K562 (cell line): ENCODE measurements at regions not wholly inside any gene's neighbourhood (a gene's known extent, or its start where the extent isn't known, plus 50 kb on each side); places are given as distances from the start of the nearest gene placed in this dataset.
A peak's percentile ranks its signal among the peaks of the same experiment; 100 is the strongest.

Source experiments
- ATAC-seq: fragments of 200-7000 bp; cut with Tn5 transposase; 3 replicates; pipeline ENCODE4 v1.9.1; 2020; ENCODE audit warnings: moderate library complexity
- BruUV-seq: library from RNA; stranded (reverse); fragments of 400-500 nt; replicated peaks from 2 replicates; lab custom pipeline; 2021; lab: Mats Ljungman, UMichigan
- CTCF ChIA-PET: fragments of 300-600 bp; formaldehyde crosslinking; extraction: SDS; loops from one replicate; lab custom pipeline; 2021; ENCODE audit warnings: low intra/inter-chr PET ratio; lab: Yijun Ruan, JAX
- POLR2A ChIA-PET: fragments of 300-600, 350-650 bp; sonication (Branson Sonifier 250); formaldehyde crosslinking; extraction: SDS; loops from one replicate; lab custom pipeline; 2021; ENCODE audit warnings: antibody characterized with exemption, inconsistent platforms; lab: Yijun Ruan, JAX
- DNase-seq, 4 experiments: peaks; one replicate each; pipeline versions ENCODE4 v3.0.0 to v3.0.0-alpha.2; 2011 to 2018; ENCODE audit warnings: low spot score in 3 of 4, mixed read lengths in 3 of 4; ENCODE audit errors: extremely low read depth in 1 of 4
- FAIRE-seq: peaks from 2 replicates; lab custom pipeline; 2011; peaks lifted over from hg19 to GRCh38; lab: Jason Lieb, UNC
- H2AFZ ChIP-seq: 2 replicates; pipeline ENCODE4 v1.6.0; 2011; ENCODE audit warnings: low read depth, low read length, control low read depth, inconsistent platforms
- H3K27ac ChIP-seq: fragments of 200-600 bp; 3 replicates; pipeline ENCODE4 v1.8.0; 2011; ENCODE audit warnings: low read depth, mild to moderate bottlenecking, control low read depth, inconsistent platforms, low read length, moderate library complexity, mixed read lengths; ENCODE audit errors: extremely low read depth
- H3K27me3 ChIP-seq, 2 experiments: fragments of 300-600 bp in 1 of 2; 2 replicates in 1 of 2; 3 replicates in 1 of 2; pipeline versions ENCODE4 v1.6.0 to v1.8.0; 2011; ENCODE audit warnings: inconsistent platforms in 2 of 2, low read length in 2 of 2, mild to moderate bottlenecking in 1 of 2, mixed read lengths in 1 of 2, moderate library complexity in 1 of 2; ENCODE audit not compliant: control insufficient read depth in 2 of 2, insufficient read depth in 2 of 2
- H3K36me3 ChIP-seq: fragments of 300-600 bp; 3 replicates; pipeline ENCODE4 v1.8.0; 2011; ENCODE audit warnings: mild to moderate bottlenecking, low read length, inconsistent platforms; ENCODE audit not compliant: control insufficient read depth, insufficient read depth
- H3K4me1 ChIP-seq, 2 experiments: fragments of 200-600 bp in 1 of 2; replicated peaks in 1 of 2; 2 replicates in 1 of 2; 3 replicates in 1 of 2; pipeline versions ENCODE4 v1.5.1 to v1.8.0; 2011; ENCODE audit warnings: inconsistent platforms in 2 of 2, low read length in 2 of 2, mild to moderate bottlenecking in 1 of 2, mixed read lengths in 1 of 2, moderate library complexity in 1 of 2; ENCODE audit not compliant: control insufficient read depth in 2 of 2, insufficient read depth in 2 of 2
- H3K4me2 ChIP-seq: 2 replicates; pipeline ENCODE4 v1.6.1; 2011; ENCODE audit warnings: low read length, control low read depth, inconsistent platforms, mixed read lengths; ENCODE audit not compliant: insufficient read depth
- H3K4me3 ChIP-seq: fragments of 200-600 bp; sonication (generic), shearing (Covaris generic); 2 replicates; pipeline ENCODE4 v1.5.1; 2016; ENCODE audit warnings: control low read depth, inconsistent platforms
- H3K79me2 ChIP-seq: fragments of 200-600 bp; 3 replicates; pipeline ENCODE4 v1.8.0; 2011; ENCODE audit warnings: low read length, inconsistent platforms; ENCODE audit not compliant: control insufficient read depth, insufficient read depth
- H3K9ac ChIP-seq, 2 experiments: 2 replicates each; pipeline versions ENCODE4 v1.6.0 to v1.6.1; 2011; ENCODE audit warnings: low read depth in 2 of 2, low read length in 2 of 2, control low read depth in 1 of 2, inconsistent platforms in 1 of 2, mild to moderate bottlenecking in 1 of 2, mixed read lengths in 1 of 2; ENCODE audit not compliant: insufficient read depth in 1 of 2
- H3K9me1 ChIP-seq: one replicate; pipeline ENCODE4 v1.6.0; 2011; ENCODE audit warnings: inconsistent platforms, mild to moderate bottlenecking, low read length, moderate library complexity; ENCODE audit not compliant: control insufficient read depth, insufficient read depth
- H3K9me3 ChIP-seq: replicated peaks from 2 replicates; pipeline ENCODE4 v1.5.1; 2011; ENCODE audit warnings: low read depth, low read length, inconsistent platforms; ENCODE audit not compliant: control insufficient read depth, insufficient read depth
- H4K20me1 ChIP-seq: replicated peaks from 2 replicates; pipeline ENCODE4 v1.6.1; 2011; ENCODE audit warnings: low read length, inconsistent platforms, mixed read lengths; ENCODE audit not compliant: control insufficient read depth, insufficient read depth
- ATF3 ChIP-seq, 2 experiments: fragments of 450-650 bp in 1 of 2; sonication (generic) in 1 of 2; formaldehyde crosslinking in 1 of 2; IDR thresholded peaks in 1 of 2; conservative IDR thresholded peaks in 1 of 2; 2 replicates each; pipeline versions ENCODE4 v1.6.1 to v1.8.1; 2016 to 2023; ENCODE audit warnings: mild to moderate bottlenecking in 2 of 2, moderate library complexity in 2 of 2, inconsistent platforms in 1 of 2, missing genetic modification reagents in 1 of 2
- EGR1 ChIP-seq: fragments of 450-650 bp; conservative IDR thresholded peaks from 2 replicates; pipeline ENCODE4 v1.6.1; 2017; ENCODE audit warnings: mild to moderate bottlenecking
- FOSL1 ChIP-seq: fragments of 200-800 bp; sonication (Bioruptor generic); conservative IDR thresholded peaks from 2 replicates; pipeline ENCODE4 v1.6.1; 2016; ENCODE audit warnings: missing genetic modification characterization, missing compliant biosample characterization
- HCFC1 ChIP-seq: IDR thresholded peaks from 2 replicates; pipeline ENCODE4 v1.6.1; 2012; ENCODE audit warnings: low read depth, low read length, improper control_type of control experiment
- HOXB6 ChIP-seq: fragments of 250-450 bp; sonication (Bioruptor Pico); IDR thresholded peaks from 2 replicates; pipeline ENCODE4 v1.5.1; 2022; ENCODE audit warnings: mild to moderate bottlenecking, borderline replicate concordance
- JUN ChIP-seq, 2 experiments: sonication (generic) in 1 of 2; formaldehyde crosslinking in 1 of 2; IDR thresholded peaks; 2 replicates each; pipeline versions ENCODE4 v1.6.1 to v1.8.0; 2012 to 2022; ENCODE audit warnings: borderline replicate concordance in 2 of 2, mild to moderate bottlenecking in 2 of 2, improper control_type of control experiment in 1 of 2, low read depth in 1 of 2, low read length in 1 of 2, missing genetic modification reagents in 1 of 2
- JUND ChIP-seq, 2 experiments: IDR thresholded peaks; 2 replicates in 1 of 2; 3 replicates in 1 of 2; pipeline ENCODE4 v1.6.1; 2011; ENCODE audit warnings: borderline replicate concordance in 2 of 2, low read depth in 2 of 2, low read length in 2 of 2, improper control_type of control experiment in 1 of 2, missing biosample characterization in 1 of 2, missing genetic modification characterization in 1 of 2, missing genetic modification reagents in 1 of 2
- OTX1 ChIP-seq: fragments of 450-650 bp; formaldehyde crosslinking; IDR thresholded peaks from 2 replicates; pipeline ENCODE4 v1.4.0; 2022; ENCODE audit warnings: mild to moderate bottlenecking
- SMC3 ChIP-seq: conservative IDR thresholded peaks from 2 replicates; pipeline ENCODE4 v1.6.1; 2011; ENCODE audit warnings: low read depth, low read length, improper control_type of control experiment; ENCODE audit not compliant: insufficient read depth
- TEAD2 ChIP-seq: fragments of 450-650 bp; IDR thresholded peaks from 2 replicates; pipeline ENCODE4 v1.6.1; 2016; ENCODE audit warnings: missing genetic modification characterization, control low read depth, missing compliant biosample characterization
- ZNF609 ChIP-seq: sonication (generic); formaldehyde crosslinking; IDR thresholded peaks from 2 replicates; pipeline ENCODE4 v1.8.1; 2023; ENCODE audit warnings: missing genetic modification reagents, mild to moderate bottlenecking, borderline replicate concordance
- ZNF79 ChIP-seq: fragments of 250-450 bp; sonication (Bioruptor Pico); IDR thresholded peaks from 2 replicates; pipeline ENCODE4 v1.4.0; 2020; ENCODE audit warnings: low read depth, mild to moderate bottlenecking, moderate library complexity
- WGBS: fragments of 100-300 bp; shearing (Covaris generic); methylation state at CpG from one replicate; pipeline ENCODE4 v1.1.6; 2016; ENCODE audit warnings: low coverage, mixed read lengths; ENCODE audit not compliant: insufficient coverage; ENCODE audit errors: missing lambda C conversion rate; 5-methylcytosine and 5-hydroxymethylcytosine counted together
- in situ Hi-C: fragments of 300-500 bp; cut with MboI; formaldehyde crosslinking; loops from 4 replicates; pipeline ENCODE4 v1.15.0; 2018; ENCODE audit warnings: inconsistent platforms, mixed read lengths
- intact Hi-C: fragments of 100-400 bp; cut with micrococcal nuclease; formaldehyde crosslinking; loops from 2 replicates; pipeline ENCODE4 v1.14.2; 2022

GRCh38 chr6:11317885-11318771 lies 85.7 kb upstream of the NEDD9 start:
- intact Hi-C loops (no loop called here), in situ Hi-C loops (no loop called here)
- H3K9me3 ChIP-seq: no peaks in the 10 kb centered on the region; the same call in 1 of the 2 replicates
- ATAC-seq: no peak
- no peak overlapping the region for H3K9ac ChIP-seq
- BruUV-seq: no TSS peak
- no peak overlapping the region for H3K4me3 ChIP-seq
- peaks cover 0 to 4% of the 10 kb centered on the region in 2 experiments; a peak in 1 of 5 replicates for H3K27me3 ChIP-seq
- FAIRE-seq: no peak
- H3K36me3 ChIP-seq: no peaks in the 10 kb centered on the region
- no peaks in the 10 kb centered on the region for H3K9me1 ChIP-seq
- CTCF ChIA-PET: no interaction called here
- no peaks in the 10 kb centered on the region for H3K4me1 ChIP-seq
- H3K4me2 ChIP-seq: no peak overlapping the region
- 0% methylated on average over 11 of the region's 11 CpGs for WGBS
- no peak overlapping the region for H2AFZ ChIP-seq
- DNase-seq: no peak
- POLR2A ChIA-PET: interaction anchor here (1.6 kb wide), 1 partner anchor 15 kb away, joined by 5 read pairs; no protein-coding TSS in a partner anchor
- H3K79me2 ChIP-seq: no peaks in the 10 kb centered on the region
- no peaks in the 10 kb centered on the region for H4K20me1 ChIP-seq
- no peak overlapping the region for H3K27ac ChIP-seq
- TF ChIP-seq TEAD2 (tag) (no peak), JUND (IDR thresholded peaks at IDR 0.05; ENCODE audit: borderline replicate concordance, low read depth, low read length) (peak; percentile 66), JUND (tag; IDR thresholded peaks at IDR 0.05; ENCODE audit: borderline replicate concordance, low read depth, low read length) (peak; percentile 89; the same call in 2 of the 3 replicates), HCFC1 (no peak), HOXB6 (CRISPR knock-in tag) (no peak), OTX1 (CRISPR knock-in tag) (no peak), ZNF609 (CRISPR knock-in tag) (no peak), JUN (IDR thresholded peaks at IDR 0.05; ENCODE audit: borderline replicate concordance, low read depth, low read length) (peak; percentile 49; the same call in 1 of the 2 replicates), JUN (CRISPR knock-in tag; IDR thresholded peaks at IDR 0.05; ENCODE audit: borderline replicate concordance) (no peak), EGR1 (no peak), ATF3 (IDR thresholded peaks at IDR 0.05) (peak; percentile 70), ATF3 (CRISPR knock-in tag; conservative IDR thresholded peaks at IDR 0.05) (no peak), FOSL1 (peak; percentile 61), SMC3 (no peak), ZNF79 (no peak)
